ENCODE measurements at regions not wholly inside any gene's neighbourhood (a gene's known extent, or its start where the extent isn't known, plus 50 kb on each side); places are given as distances from the start of the nearest gene placed in this dataset.

DNA sequence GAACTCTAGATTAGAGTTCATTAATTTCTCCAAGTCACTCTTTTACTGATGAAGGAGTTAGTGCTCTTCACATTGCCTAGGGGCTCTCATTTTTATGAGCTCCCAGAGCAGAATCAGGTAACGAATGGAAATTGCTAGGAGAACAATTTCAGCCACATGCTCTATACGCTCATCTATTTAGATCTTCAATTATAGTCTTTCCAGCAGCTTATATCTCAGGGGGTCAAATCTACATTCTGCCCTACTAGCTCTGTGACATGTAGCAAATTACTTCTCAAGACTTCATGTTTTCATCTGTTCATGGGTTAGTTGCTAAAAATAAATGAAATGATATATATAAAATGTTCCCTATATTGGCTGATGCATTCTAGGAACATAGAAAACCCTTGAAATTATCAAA lies 183.6 kb downstream of the PLPP3 start:
- DNase-seq (ENCODE audit: low read depth in 1 of 2, low spot score in 1 of 2): no peak

DNA sequence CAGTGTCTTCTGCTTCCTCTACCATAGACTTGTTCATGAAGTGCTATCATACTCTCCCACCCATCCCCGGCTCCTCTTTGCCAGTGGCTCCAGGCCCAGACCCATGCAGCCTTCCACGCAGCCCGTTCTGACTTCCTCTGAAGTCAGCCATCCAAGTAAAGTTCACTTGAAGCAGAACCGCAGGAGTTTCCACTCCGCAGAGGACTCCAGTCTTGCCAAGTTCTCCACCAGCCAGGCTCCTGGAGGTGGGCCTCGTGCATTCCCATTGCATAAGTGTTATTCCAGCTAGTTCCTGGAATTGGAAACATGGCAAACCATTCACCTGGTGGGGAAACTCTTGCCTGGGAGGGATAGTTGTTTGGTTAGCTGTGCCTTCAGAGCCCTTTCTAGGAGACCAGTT lies 185.1 kb downstream of the PLPP3 start:
- no peak for DNase-seq (ENCODE audit: low read depth in 1 of 2, low spot score in 1 of 2)

- no peak for DNase-seq (ENCODE audit: low read depth in 1 of 2, low spot score in 1 of 2)
These were observed 188.2 kb downstream of the PLPP3 start for GRCh38 chr1:56390934-56391731.

GRCh38 chr1:56390232-56390867 lies 189.0 kb downstream of the PLPP3 start:
- DNase-seq (ENCODE audit: low read depth in 1 of 2, low spot score in 1 of 2): no peak

- no peak for DNase-seq (ENCODE audit: low read depth in 1 of 2, low spot score in 1 of 2)
These were observed 189.6 kb downstream of the PLPP3 start for GRCh38 chr1:56389813-56390212.

DNA sequence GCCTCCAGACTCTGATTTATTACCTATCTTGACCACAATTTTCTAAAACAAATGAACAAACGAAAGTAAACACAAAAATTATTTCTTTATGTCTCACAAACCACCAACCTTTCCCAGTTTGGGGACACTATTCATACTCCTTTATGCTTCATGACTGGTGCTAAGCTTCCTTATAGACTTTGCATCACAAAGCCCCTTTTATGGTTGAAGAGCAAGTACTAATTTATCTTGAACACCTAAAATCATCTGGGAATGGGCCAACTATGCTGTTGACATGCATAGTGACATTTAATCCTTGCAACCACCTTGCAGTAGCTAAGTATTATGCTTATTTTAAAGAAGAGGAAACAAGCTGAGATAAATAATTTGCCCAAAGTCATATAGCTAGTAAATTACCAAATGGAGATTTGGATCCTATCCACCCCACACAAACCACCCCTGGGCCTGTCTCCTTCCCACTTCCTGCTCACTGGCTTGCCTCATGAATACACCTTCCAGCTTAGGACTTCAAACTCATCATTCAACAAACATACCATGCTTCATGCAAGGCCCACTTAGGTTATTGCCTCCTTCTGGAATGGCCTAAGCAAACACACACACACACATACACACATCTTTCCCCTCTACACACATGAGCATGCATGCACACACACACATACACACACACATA lies 192.2 kb downstream of the PLPP3 start:
- no peak for DNase-seq (ENCODE audit: low read depth in 1 of 2, low spot score in 1 of 2)

- no peak for DNase-seq (ENCODE audit: low read depth in 1 of 2, low spot score in 1 of 2)
These were observed 194.0 kb downstream of the PLPP3 start for GRCh38 chr1:56385314-56385713.

GRCh38 chr1:56382929-56383328 lies 196.4 kb downstream of the PLPP3 start:
- DNase-seq (ENCODE audit: low read depth in 1 of 2, low spot score in 1 of 2): no peak

- DNase-seq (ENCODE audit: low read depth in 1 of 2, low spot score in 1 of 2): no peak
These were observed 198.8 kb downstream of the PLPP3 start for GRCh38 chr1:56380531-56380930.

- DNase-seq (ENCODE audit: low read depth in 1 of 2, low spot score in 1 of 2): no peak
These were observed 200.9 kb downstream of the PLPP3 start for GRCh38 chr1:56378341-56379070.

- no peak for DNase-seq (ENCODE audit: low read depth in 1 of 2, low spot score in 1 of 2)
These were observed 201.9 kb downstream of the PLPP3 start for GRCh38 chr1:56377431-56377830.

DNA sequence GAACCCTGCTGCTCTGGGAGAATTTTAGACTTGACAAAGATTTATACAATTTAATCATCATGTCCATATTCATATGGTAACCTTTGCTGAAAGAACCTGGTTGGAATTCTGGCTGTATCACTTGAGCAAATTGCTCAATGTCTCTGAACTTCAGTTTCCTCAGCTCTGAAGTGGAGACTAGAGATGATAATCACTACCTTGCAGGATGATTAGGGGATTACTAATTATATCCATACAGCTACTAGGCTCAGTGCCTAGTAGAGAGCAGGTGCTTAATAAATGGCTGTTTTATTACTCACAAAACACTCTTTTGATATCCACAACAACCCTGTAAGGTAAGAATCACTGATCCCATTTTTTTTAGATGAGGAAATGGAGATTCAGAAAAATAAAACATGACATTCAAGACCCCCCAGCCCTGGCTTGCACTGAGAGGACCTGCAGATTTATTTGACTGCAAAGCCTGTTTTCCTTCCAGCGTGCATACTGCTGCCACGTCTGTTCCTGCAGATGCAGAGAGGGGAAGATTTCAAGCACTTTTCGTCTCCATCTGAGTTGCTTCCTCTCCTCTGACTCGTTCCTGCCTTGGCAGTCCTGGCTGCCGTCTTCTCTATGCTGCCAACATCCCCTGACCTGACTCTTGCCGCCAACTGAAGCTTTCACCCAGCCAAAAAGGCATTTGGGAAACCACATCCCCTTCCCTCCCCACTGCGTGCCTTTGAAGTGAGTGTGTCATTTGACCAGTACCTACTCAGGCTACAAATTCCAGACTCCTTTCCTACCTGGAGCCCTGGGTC lies 203.0 kb downstream of the PLPP3 start:
- no peak for DNase-seq (ENCODE audit: low read depth in 1 of 2, low spot score in 1 of 2)

DNA sequence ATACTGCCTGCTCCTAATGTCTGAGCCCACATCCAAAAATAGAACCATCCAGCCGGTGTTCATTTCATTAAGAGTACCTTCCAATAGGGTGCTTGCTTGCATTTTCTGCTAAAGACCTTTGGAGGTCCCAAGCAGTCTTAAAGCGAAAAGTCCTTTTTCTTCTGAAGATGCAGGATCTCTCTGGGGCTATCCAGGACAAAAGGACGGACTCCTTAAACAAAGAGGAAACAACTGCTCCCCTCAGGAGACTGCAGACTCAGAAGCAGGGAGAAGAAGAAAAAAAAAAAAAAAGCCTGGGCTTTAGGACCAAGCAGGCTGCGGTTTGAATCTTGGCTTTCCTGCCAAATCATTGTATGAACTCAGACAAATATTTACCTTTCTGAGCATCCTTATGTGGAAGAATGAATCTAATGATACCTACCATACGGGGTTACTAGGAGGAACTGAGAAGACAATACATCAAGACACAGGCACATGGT lies 204.0 kb downstream of the PLPP3 start:
- no peak for DNase-seq (ENCODE audit: low read depth in 1 of 2, low spot score in 1 of 2)

DNA sequence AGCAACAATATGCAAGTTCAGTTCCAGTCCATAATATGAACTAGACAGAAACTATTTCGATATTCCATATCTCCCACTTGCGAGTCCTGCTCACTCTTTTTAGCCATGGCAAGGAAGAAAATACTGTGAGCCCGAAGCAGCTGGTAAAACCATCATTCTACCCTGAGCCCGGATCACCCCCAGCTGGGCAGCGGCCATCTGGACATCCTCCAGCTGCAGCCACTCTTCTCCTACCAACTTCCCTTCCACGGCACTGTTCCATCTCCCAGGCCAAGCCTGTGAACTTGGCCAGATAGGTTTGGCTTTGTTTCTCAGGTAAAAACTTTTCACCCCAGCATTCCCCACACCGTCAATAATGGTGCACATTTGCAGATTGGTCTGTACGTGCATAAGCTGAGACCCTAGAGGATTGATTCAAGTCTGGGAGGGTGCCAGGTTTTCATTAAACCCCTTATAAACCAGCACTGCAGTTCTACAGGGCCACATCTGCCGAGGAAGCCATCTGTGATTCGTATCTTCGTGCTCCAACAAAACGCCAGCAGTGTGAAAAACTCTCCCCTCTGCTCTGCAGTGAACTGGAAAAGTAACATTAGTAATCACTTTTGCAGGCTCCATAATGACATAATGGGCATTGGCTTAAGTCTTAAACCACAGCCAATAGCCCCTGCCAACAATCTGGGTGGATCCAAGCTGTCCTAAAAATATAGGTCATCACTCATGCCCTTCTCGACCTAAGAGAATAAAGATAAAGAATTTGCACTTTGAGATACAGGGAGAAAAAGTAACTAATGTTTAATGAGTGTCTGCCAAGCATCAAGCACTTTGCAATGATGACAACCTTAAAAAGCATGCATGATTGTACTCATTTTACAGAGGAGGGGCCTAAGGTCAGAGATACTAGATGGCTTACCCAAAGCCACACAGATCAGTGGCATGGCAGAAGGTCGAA lies 205.1 kb downstream of the PLPP3 start:
- DNase-seq (ENCODE audit: low read depth in 1 of 2, low spot score in 1 of 2): no peak

- no peak for DNase-seq (ENCODE audit: low read depth in 1 of 2, low spot score in 1 of 2)
These were observed 208.8 kb downstream of the PLPP3 start for GRCh38 chr1:56370513-56370912.

- no peak for DNase-seq (ENCODE audit: low read depth in 1 of 2, low spot score in 1 of 2)
These were observed 216.2 kb downstream of the PLPP3 start for GRCh38 chr1:56363007-56363770.

DNA sequence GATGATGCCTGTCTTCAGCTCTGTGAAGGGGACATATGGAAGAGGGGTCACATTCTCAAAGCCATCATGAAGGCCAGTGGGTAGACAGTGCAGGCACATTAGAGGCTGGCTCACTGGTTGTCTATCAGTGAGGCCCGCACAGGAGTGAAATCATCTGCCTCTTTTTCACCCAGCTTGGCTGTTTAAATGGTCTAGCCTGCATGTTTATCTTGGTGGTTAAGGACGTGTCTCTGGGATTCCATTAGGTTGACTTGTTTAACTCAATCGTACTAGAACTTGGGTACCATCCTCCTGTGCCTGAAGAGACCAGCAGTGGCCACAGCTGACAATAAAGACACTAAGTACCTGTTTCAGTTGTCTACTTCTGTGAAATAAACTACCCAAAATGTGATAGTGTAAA lies 219.3 kb downstream of the PLPP3 start:
- DNase-seq (ENCODE audit: low read depth in 1 of 2, low spot score in 1 of 2): no peak

GRCh38 chr1:56359056-56359455 lies 220.3 kb downstream of the PLPP3 start:
- DNase-seq (ENCODE audit: low read depth in 1 of 2, low spot score in 1 of 2): no peak
